Stimulated activated naive B cell treated with anti-CD40 and anti-IgM and Interleukin-4, amounts not matched to agents 10 μg/mL and 1 μg/mL and 100 μg/mL, for 72 hours (primary cell): ENCODE measurements at regions not wholly inside any gene's neighbourhood (a gene's known extent, or its start where the extent isn't known, plus 50 kb on each side); places are given as distances from the start of the nearest gene placed in this dataset.
"Not testable (repeated sequence)": the region's sequence is repeated elsewhere in the genome, so short reads cannot be mapped to it uniquely, and the experiment has no call there.

Source experiments
- ATAC-seq, 2 donors: fragments of 150-1000 bp; cut with Tn5 transposase; replicated peaks; 2 replicates each; pipeline ENCODE4 v1.10.0; 2021; ENCODE audit warnings: moderate library complexity in 1 of 2
- DNase-seq: peaks from one replicate; pipeline ENCODE4 v3.0.0; 2021
- H3K27ac Mint-ChIP-seq: one replicate; pipeline ENCODE4 v1.8.0; 2022; ENCODE audit warnings: mild to moderate bottlenecking, mixed read lengths
- H3K27me3 Mint-ChIP-seq, 2 donors: one replicate each; pipeline ENCODE4 v1.8.0; 2022; ENCODE audit warnings: mixed read lengths in 2 of 2
- H3K36me3 Mint-ChIP-seq, 2 donors: one replicate each; pipeline ENCODE4 v1.8.0; 2022; ENCODE audit warnings: mixed read lengths in 2 of 2, mild to moderate bottlenecking in 1 of 2
- H3K4me1 Mint-ChIP-seq, 2 donors: one replicate each; pipeline ENCODE4 v1.8.0; 2022; ENCODE audit warnings: mixed read lengths in 2 of 2, mild to moderate bottlenecking in 1 of 2
- H3K4me3 Mint-ChIP-seq, 2 donors: one replicate each; pipeline ENCODE4 v1.8.0; 2022; ENCODE audit warnings: mild to moderate bottlenecking in 2 of 2, mixed read lengths in 2 of 2, moderate library complexity in 1 of 2
- H3K9me3 Mint-ChIP-seq, 2 donors: one replicate each; pipeline ENCODE4 v1.8.0; 2022; ENCODE audit warnings: mixed read lengths in 2 of 2, mild to moderate bottlenecking in 1 of 2

DNA sequence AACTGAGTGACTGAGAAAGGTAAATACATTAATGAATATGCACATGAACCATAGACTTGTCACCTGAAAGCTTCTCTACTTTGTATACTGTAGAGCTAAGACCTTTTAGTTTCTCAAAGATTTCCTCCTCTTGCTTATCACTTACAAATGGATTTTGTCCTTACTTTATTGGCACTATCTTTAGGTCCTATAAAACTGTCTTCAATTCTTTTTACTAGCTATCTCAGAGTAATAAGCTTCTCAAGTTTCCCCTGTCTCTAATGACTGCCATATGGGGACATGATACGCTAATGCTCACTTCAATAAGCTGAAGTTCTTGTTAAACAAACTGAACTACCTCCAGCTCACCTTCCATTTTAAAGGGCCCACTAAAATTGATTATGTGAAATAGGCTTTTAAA lies 468.2 kb upstream of the CCDC196 start:
- Mint-ChIP-seq H3K36me3 (no peaks in the 10 kb centered on the region), H3K27me3 (peaks cover 13 to 22% of the 10 kb centered on the region in 2 donors), H3K4me3 (no peak overlapping the region), H3K27ac (no peak overlapping the region), H3K9me3 (peaks cover 0 to 4% of the 10 kb centered on the region in 2 donors), H3K4me1 (no peaks in the 10 kb centered on the region)
- no peak for DNase-seq
- ATAC-seq: no peak

DNA sequence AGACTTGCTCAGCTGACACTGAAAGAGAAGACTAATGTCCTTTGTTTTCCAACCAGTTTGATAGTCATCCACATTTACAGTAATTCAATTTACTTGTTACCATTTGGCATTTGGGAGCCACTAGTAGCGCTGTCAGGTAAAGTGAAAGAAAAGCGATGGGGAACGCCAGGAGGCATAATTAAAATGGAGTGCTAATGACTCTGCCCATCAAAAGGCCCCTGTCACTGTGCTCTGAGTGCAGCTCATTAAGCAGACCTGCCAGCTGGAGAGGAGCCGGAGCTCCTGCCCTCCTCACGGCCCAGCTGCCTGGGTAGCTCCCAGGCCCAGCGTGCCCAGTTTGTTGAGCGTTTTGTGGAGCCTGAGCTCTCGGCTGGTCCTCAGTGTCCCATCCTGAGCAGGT lies 463.6 kb upstream of the CCDC196 start:
- ATAC-seq (no peak), DNase-seq (no peak)
- Mint-ChIP-seq H3K4me1 (no peaks in the 10 kb centered on the region), H3K36me3 (no peaks in the 10 kb centered on the region), H3K9me3 (peaks cover 0 to 1% of the 10 kb centered on the region in 2 donors), H3K4me3 (no peak overlapping the region), H3K27me3 (peaks cover 0 to 9% of the 10 kb centered on the region in 2 donors), H3K27ac (no peak overlapping the region)

- DNase-seq: no peak
- Mint-ChIP-seq H3K36me3 (no peaks in the 10 kb centered on the region), H3K9me3 (peaks cover 7 to 10% of the 10 kb centered on the region in 2 donors), H3K27me3 (peaks cover 0 to 17% of the 10 kb centered on the region in 2 donors), H3K4me1 (no peaks in the 10 kb centered on the region), H3K4me3 (no peak overlapping the region), H3K27ac (no peak overlapping the region)
- no peak for ATAC-seq
Observed at GRCh38 chr14:66025779-66026178, 460.4 kb upstream of the CCDC196 start.

GRCh38 chr14:66031981-66032380 lies 454.2 kb upstream of the CCDC196 start:
- not testable (repeated sequence) for H3K4me1 Mint-ChIP-seq, H3K27ac Mint-ChIP-seq, H3K36me3 Mint-ChIP-seq, H3K4me3 Mint-ChIP-seq, ATAC-seq, DNase-seq
- peaks cover 9 to 20% of the 10 kb centered on the region in 2 donors for H3K27me3 Mint-ChIP-seq
- H3K9me3 Mint-ChIP-seq: peaks cover 14 to 19% of the 10 kb centered on the region in 2 donors

DNA sequence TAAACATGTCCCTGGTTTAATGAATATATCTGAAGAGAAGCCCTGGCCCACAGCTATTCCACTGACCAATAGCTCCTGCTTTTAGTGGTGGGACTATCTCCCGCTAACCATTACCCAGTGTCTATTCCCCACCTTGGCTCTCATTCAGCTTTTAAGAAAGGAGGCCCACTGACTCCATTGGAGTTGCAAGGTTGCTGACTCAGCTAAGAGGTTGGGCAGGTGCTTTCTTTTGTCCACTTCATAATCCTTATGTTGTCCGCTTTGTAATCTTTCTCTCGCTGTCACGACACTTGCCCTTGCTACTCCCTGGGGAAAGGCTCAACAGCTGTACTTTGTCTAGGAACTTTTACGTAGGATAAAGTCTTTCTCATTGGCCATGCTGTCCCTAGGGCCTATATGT lies 453.4 kb upstream of the CCDC196 start:
- no peak overlapping the region for H3K4me3 Mint-ChIP-seq
- peaks cover 0 to 9% of the 10 kb centered on the region in 2 donors for H3K36me3 Mint-ChIP-seq
- H3K4me1 Mint-ChIP-seq: no peaks in the 10 kb centered on the region
- H3K27me3 Mint-ChIP-seq: peaks cover 9 to 20% of the 10 kb centered on the region in 2 donors
- no peak for ATAC-seq
- H3K9me3 Mint-ChIP-seq: peaks cover 14 to 19% of the 10 kb centered on the region in 2 donors
- H3K27ac Mint-ChIP-seq: no peak overlapping the region
- no peak for DNase-seq

- Mint-ChIP-seq H3K4me3 (no peak overlapping the region), H3K27ac (no peak overlapping the region), H3K27me3 (peaks cover 13 to 17% of the 10 kb centered on the region in 2 donors), H3K36me3 (peaks cover 0 to 3% of the 10 kb centered on the region in 2 donors), H3K9me3 (peaks cover 2 to 7% of the 10 kb centered on the region in 2 donors), H3K4me1 (no peaks in the 10 kb centered on the region)
- no peak for DNase-seq
- no peak for ATAC-seq
Observed at GRCh38 chr14:66036547-66036946, 449.6 kb upstream of the CCDC196 start.

- H3K4me1 Mint-ChIP-seq: no peaks in the 10 kb centered on the region
- H3K4me3 Mint-ChIP-seq: no peak overlapping the region
- DNase-seq: no peak
- H3K36me3 Mint-ChIP-seq: no peaks in the 10 kb centered on the region
- H3K9me3 Mint-ChIP-seq: peaks cover 0 to 4% of the 10 kb centered on the region in 2 donors
- no peak overlapping the region for H3K27ac Mint-ChIP-seq
- peaks cover 14 to 17% of the 10 kb centered on the region in 2 donors for H3K27me3 Mint-ChIP-seq
- no peak for ATAC-seq
Observed at GRCh38 chr14:66037361-66037760, 448.8 kb upstream of the CCDC196 start.

GRCh38 chr14:66038212-66038611 lies 448.0 kb upstream of the CCDC196 start:
- Mint-ChIP-seq H3K27me3 (peaks cover 17 to 21% of the 10 kb centered on the region in 2 donors), H3K27ac (no peak overlapping the region), H3K36me3 (no peaks in the 10 kb centered on the region), H3K4me3 (no peak overlapping the region), H3K9me3 (peaks cover 0 to 1% of the 10 kb centered on the region in 2 donors), H3K4me1 (no peaks in the 10 kb centered on the region)
- DNase-seq: no peak
- no peak for ATAC-seq

DNA sequence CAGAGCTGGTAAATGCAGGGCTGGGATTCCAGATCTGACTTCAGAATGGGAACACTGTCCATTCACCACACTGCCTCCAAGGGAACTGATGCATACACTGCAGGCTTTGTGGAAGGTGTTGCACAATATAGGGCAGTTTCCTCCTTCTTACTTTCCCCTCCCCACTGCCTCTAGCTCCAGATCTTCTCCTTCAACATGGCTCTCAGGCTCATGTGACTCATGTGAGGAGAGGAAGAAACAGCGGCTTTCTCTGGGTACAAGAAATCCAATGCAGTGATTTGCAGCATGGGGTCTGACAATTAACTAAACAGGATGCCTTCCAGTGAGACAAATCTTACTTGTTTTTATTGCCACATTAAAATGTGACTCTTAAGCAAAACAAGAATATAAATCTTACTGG lies 447.6 kb upstream of the CCDC196 start:
- Mint-ChIP-seq H3K27me3 (peaks cover 17 to 22% of the 10 kb centered on the region in 2 donors), H3K9me3 (peaks cover 0 to 1% of the 10 kb centered on the region in 2 donors)
- DNase-seq: no peak

GRCh38 chr14:66039495-66039894 lies 446.7 kb upstream of the CCDC196 start:
- Mint-ChIP-seq H3K27me3 (peaks cover 11 to 16% of the 10 kb centered on the region in 2 donors), H3K27ac (no peak overlapping the region), H3K4me3 (no peak overlapping the region), H3K4me1 (no peaks in the 10 kb centered on the region), H3K36me3 (no peaks in the 10 kb centered on the region), H3K9me3 (peaks cover 0 to 1% of the 10 kb centered on the region in 2 donors)
- DNase-seq (no peak), ATAC-seq (no peak)

More for the DNA sequence above, 447.6 kb upstream of the CCDC196 start:
- H3K27ac Mint-ChIP-seq: no peak overlapping the region
- no peaks in the 10 kb centered on the region for H3K36me3 Mint-ChIP-seq
- H3K4me1 Mint-ChIP-seq: no peaks in the 10 kb centered on the region
- no peak for ATAC-seq
- H3K4me3 Mint-ChIP-seq: no peak overlapping the region

DNA sequence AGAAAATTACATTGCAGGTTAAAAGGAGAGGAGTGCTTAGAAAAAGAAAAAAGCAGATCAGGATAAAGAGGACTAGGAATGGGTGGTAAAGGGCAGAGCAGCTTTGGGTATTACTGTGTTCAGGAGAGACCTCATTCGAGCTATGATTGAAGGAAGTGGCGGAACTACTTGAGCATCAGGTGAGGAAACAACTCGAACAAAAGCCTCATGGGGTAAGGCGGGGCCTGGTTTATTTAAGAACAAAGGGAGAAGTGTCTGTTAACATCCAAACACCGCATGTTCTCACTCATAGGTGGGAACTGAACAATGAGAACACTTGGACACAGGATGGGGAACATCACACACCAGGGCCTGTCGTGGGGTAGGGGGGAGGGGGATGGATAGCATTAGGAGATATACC lies 444.6 kb upstream of the CCDC196 start:
- Mint-ChIP-seq H3K4me3 (no peak overlapping the region), H3K36me3 (no peaks in the 10 kb centered on the region), H3K27me3 (peaks cover 5 to 16% of the 10 kb centered on the region in 2 donors), H3K4me1 (no peaks in the 10 kb centered on the region), H3K27ac (no peak overlapping the region), H3K9me3 (peaks cover 0 to 1% of the 10 kb centered on the region in 2 donors)
- DNase-seq (no peak), ATAC-seq (no peak)

- DNase-seq (no peak), ATAC-seq (no peak)
- Mint-ChIP-seq H3K27me3 (peaks cover 2 to 16% of the 10 kb centered on the region in 2 donors), H3K9me3 (peaks cover 0 to 1% of the 10 kb centered on the region in 2 donors), H3K36me3 (no peaks in the 10 kb centered on the region), H3K4me1 (no peaks in the 10 kb centered on the region), H3K4me3 (no peak overlapping the region), H3K27ac (no peak overlapping the region)
Observed at GRCh38 chr14:66043921-66044320, 442.2 kb upstream of the CCDC196 start.

GRCh38 chr14:66045572-66046021 lies 440.6 kb upstream of the CCDC196 start:
- no peak for DNase-seq
- H3K9me3 Mint-ChIP-seq: peaks cover 0 to 1% of the 10 kb centered on the region in 2 donors
- no peaks in the 10 kb centered on the region for H3K36me3 Mint-ChIP-seq
- H3K27ac Mint-ChIP-seq: no peak overlapping the region
- ATAC-seq: no peak
- no peaks in the 10 kb centered on the region for H3K4me1 Mint-ChIP-seq
- H3K27me3 Mint-ChIP-seq: peaks cover 8 to 16% of the 10 kb centered on the region in 2 donors
- H3K4me3 Mint-ChIP-seq: no peak overlapping the region

DNA sequence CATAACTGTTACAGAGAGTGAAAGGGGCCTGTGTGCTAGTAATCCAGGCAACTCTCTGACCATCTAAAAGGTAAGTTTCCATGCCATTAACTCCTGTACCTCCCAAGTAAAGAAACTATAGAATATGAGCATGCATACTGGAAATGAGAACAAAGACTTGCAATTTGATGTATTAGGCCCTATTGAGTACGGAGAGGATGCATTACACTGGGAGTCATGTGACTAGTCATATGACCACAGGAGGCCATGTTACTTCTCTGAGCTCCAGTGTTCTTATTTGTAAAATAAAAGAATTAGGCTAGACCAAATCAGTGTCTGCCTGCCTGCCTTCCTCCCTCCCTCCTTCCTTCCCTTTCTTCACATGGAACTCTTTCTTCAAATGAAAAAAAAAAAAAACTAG lies 440.1 kb upstream of the CCDC196 start:
- H3K4me1 Mint-ChIP-seq: no peaks in the 10 kb centered on the region
- H3K9me3 Mint-ChIP-seq: peaks cover 0 to 1% of the 10 kb centered on the region in 2 donors
- DNase-seq (no peak), ATAC-seq (no peak)
- no peak overlapping the region for H3K27ac Mint-ChIP-seq
- peaks cover 8 to 16% of the 10 kb centered on the region in 2 donors for H3K27me3 Mint-ChIP-seq
- H3K36me3 Mint-ChIP-seq: no peaks in the 10 kb centered on the region
- H3K4me3 Mint-ChIP-seq: no peak overlapping the region

- no peak overlapping the region for H3K27ac Mint-ChIP-seq
- H3K4me3 Mint-ChIP-seq: no peak overlapping the region
- no peak for DNase-seq
- no peaks in the 10 kb centered on the region for H3K4me1 Mint-ChIP-seq
- peaks cover 0 to 1% of the 10 kb centered on the region in 2 donors for H3K9me3 Mint-ChIP-seq
- H3K27me3 Mint-ChIP-seq: peaks cover 8 to 12% of the 10 kb centered on the region in 2 donors
- ATAC-seq: no peak
- H3K36me3 Mint-ChIP-seq: no peaks in the 10 kb centered on the region
Observed at GRCh38 chr14:66046591-66046990, 439.6 kb upstream of the CCDC196 start.
